ENCODE measurements at regions not wholly inside any gene's neighbourhood (a gene's known extent, or its start where the extent isn't known, plus 50 kb on each side); places are given as distances from the start of the nearest gene placed in this dataset.

DNA sequence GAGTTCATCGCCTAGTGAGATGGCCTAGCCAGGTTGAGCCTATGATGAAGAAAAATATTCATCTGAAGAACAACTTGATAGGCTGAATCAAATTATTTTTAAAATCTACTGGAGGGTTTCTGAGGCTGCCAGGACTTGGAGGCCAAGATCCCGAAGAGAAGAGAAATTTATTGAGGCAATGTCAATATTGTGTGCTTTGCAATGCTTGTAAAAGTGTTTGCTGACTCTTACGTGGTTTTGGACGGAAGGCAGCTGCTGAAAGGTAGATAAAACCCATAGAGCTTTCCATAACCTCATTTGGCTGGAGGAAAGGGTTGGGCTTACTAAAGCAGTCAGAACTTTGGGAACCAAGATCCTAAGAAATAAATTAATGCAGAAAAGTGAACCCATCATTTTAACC, 361.0 kb upstream of the IL12A start:
- intact Hi-C loops (cut with micrococcal nuclease; ENCODE audit: unreplicated experiment): no loop called here
- no peak overlapping the region for H3K4me3 ChIP-seq (ENCODE audit: low read depth, low read length, poor library complexity, severe bottlenecking)
- no peak for TF ChIP-seq EZH2phosphoT487 (IDR thresholded peaks at IDR 0.05; ENCODE audit: borderline replicate concordance, low read depth, low read length)
- TF ChIP-seq, protein P1, sequence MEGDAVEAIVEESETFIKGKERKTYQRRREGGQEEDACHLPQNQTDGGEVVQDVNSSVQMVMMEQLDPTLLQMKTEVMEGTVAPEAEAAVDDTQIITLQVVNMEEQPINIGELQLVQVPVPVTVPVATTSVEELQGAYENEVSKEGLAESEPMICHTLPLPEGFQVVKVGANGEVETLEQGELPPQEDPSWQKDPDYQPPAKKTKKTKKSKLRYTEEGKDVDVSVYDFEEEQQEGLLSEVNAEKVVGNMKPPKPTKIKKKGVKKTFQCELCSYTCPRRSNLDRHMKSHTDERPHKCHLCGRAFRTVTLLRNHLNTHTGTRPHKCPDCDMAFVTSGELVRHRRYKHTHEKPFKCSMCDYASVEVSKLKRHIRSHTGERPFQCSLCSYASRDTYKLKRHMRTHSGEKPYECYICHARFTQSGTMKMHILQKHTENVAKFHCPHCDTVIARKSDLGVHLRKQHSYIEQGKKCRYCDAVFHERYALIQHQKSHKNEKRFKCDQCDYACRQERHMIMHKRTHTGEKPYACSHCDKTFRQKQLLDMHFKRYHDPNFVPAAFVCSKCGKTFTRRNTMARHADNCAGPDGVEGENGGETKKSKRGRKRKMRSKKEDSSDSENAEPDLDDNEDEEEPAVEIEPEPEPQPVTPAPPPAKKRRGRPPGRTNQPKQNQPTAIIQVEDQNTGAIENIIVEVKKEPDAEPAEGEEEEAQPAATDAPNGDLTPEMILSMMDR (conservative IDR thresholded peaks at IDR 0.05; ENCODE audit: low read length): no peak
- no peaks in the 10 kb centered on the region for H4K20me1 ChIP-seq (ENCODE audit: insufficient read depth, low read length)
- no peak overlapping the region for H3K27ac ChIP-seq (ENCODE audit: low read depth, low read length, poor library complexity, severe bottlenecking)
- no peak for DNase-seq (ENCODE audit: low spot score)
- ChIA-PET CTCF (ENCODE audit: unreplicated experiment) (no interaction called here), POLR2A (no interaction called here)
- no peaks in the 10 kb centered on the region for H3K79me2 ChIP-seq (ENCODE audit: insufficient read depth, low read depth, low read length)
- H3K9me2 ChIP-seq (ENCODE audit: insufficient read depth, low read length): no peaks in the 10 kb centered on the region
- no peak overlapping the region for H2AFZ ChIP-seq (ENCODE audit: low read length)
- no peaks in the 10 kb centered on the region for H3K36me3 ChIP-seq (ENCODE audit: insufficient read depth, low read length)
- H3K4me2 ChIP-seq (ENCODE audit: low read length): no peak overlapping the region
- BruUV-seq (replicated peaks): no TSS peak
- H3K9me3 ChIP-seq (ENCODE audit: low read length): no peaks in the 10 kb centered on the region
- H3K4me1 ChIP-seq (ENCODE audit: insufficient read depth, low read length, poor library complexity, severe bottlenecking): no peaks in the 10 kb centered on the region

- H3K79me2 ChIP-seq (ENCODE audit: insufficient read depth, low read depth, low read length): no peaks in the 10 kb centered on the region
- intact Hi-C loops (cut with micrococcal nuclease; ENCODE audit: unreplicated experiment): no loop called here
- no peak overlapping the region for H3K4me3 ChIP-seq (ENCODE audit: low read depth, low read length, poor library complexity, severe bottlenecking)
- H3K9me3 ChIP-seq (ENCODE audit: low read length): no peaks in the 10 kb centered on the region
- ChIA-PET POLR2A (no interaction called here), CTCF (ENCODE audit: unreplicated experiment) (no interaction called here)
- DNase-seq (ENCODE audit: low spot score): no peak
- H4K20me1 ChIP-seq (ENCODE audit: insufficient read depth, low read length): no peaks in the 10 kb centered on the region
- BruUV-seq (replicated peaks): no TSS peak
- TF ChIP-seq EZH2phosphoT487 (IDR thresholded peaks at IDR 0.05; ENCODE audit: borderline replicate concordance, low read depth, low read length): no peak
- TF ChIP-seq, protein P1 (conservative IDR thresholded peaks at IDR 0.05; ENCODE audit: low read length): no peak
- no peak overlapping the region for H3K4me2 ChIP-seq (ENCODE audit: low read length)
- no peaks in the 10 kb centered on the region for H3K36me3 ChIP-seq (ENCODE audit: insufficient read depth, low read length)
- no peak overlapping the region for H2AFZ ChIP-seq (ENCODE audit: low read length)
- no peaks in the 10 kb centered on the region for H3K4me1 ChIP-seq (ENCODE audit: insufficient read depth, low read length, poor library complexity, severe bottlenecking)
- no peaks in the 10 kb centered on the region for H3K9me2 ChIP-seq (ENCODE audit: insufficient read depth, low read length)
- no peak overlapping the region for H3K27ac ChIP-seq (ENCODE audit: low read depth, low read length, poor library complexity, severe bottlenecking)
Observed at GRCh38 chr3:159629329-159630084, 359.1 kb upstream of the IL12A start.

- Histone ChIP-seq H2AFZ (ENCODE audit: low read length) (no peak overlapping the region), H4K20me1 (ENCODE audit: insufficient read depth, low read length) (no peaks in the 10 kb centered on the region), H3K36me3 (ENCODE audit: insufficient read depth, low read length) (no peaks in the 10 kb centered on the region), H3K79me2 (ENCODE audit: insufficient read depth, low read depth, low read length) (no peaks in the 10 kb centered on the region), H3K9me2 (ENCODE audit: insufficient read depth, low read length) (no peaks in the 10 kb centered on the region), H3K4me1 (ENCODE audit: insufficient read depth, low read length, poor library complexity, severe bottlenecking) (no peaks in the 10 kb centered on the region), H3K27ac (ENCODE audit: low read depth, low read length, poor library complexity, severe bottlenecking) (no peak overlapping the region), H3K4me2 (ENCODE audit: low read length) (no peak overlapping the region), H3K9me3 (ENCODE audit: low read length) (no peaks in the 10 kb centered on the region), H3K4me3 (ENCODE audit: low read depth, low read length, poor library complexity, severe bottlenecking) (no peak overlapping the region)
- BruUV-seq (replicated peaks): no TSS peak
- ChIA-PET CTCF (ENCODE audit: unreplicated experiment) (no interaction called here), POLR2A (no interaction called here)
- TF ChIP-seq, protein P1 (conservative IDR thresholded peaks at IDR 0.05; ENCODE audit: low read length): no peak
- TF ChIP-seq EZH2phosphoT487 (IDR thresholded peaks at IDR 0.05; ENCODE audit: borderline replicate concordance, low read depth, low read length): no peak
- DNase-seq (ENCODE audit: low spot score): no peak
- intact Hi-C loops (cut with micrococcal nuclease; ENCODE audit: unreplicated experiment): no loop called here
Observed at GRCh38 chr3:159631226-159631625, 357.4 kb upstream of the IL12A start.

Data from OCI-LY7 (cell line).